HepG2 (cell line): ENCODE measurements at regions not wholly inside any gene's neighbourhood (a gene's known extent, or its start where the extent isn't known, plus 50 kb on each side); places are given as distances from the start of the nearest gene placed in this dataset.

Experiments
- AHDC1 ChIP-seq: sonication (generic); formaldehyde crosslinking; IDR thresholded peaks from 2 replicates; pipeline ENCODE4 v1.5.1; 2020; ENCODE audit warnings: mild to moderate bottlenecking, missing genetic modification reagents, borderline replicate concordance
- EHMT2 ChIP-seq: fragments of 200-600 bp; sonication (generic); IDR thresholded peaks from 2 replicates; pipeline ENCODE4 v1.7.0; 2017; ENCODE audit warnings: antibody characterized with exemption, low read depth, low read length, borderline replicate concordance
- MNT ChIP-seq: fragments of 450-650 bp; IDR thresholded peaks from 2 replicates; pipeline ENCODE4 v1.6.1; 2016
- MYPOP ChIP-seq: sonication (generic); formaldehyde crosslinking; IDR thresholded peaks from 2 replicates; pipeline ENCODE4 v1.8.1; 2023; ENCODE audit warnings: mild to moderate bottlenecking, moderate library complexity, missing genetic modification reagents
- THAP11 ChIP-seq: IDR thresholded peaks from 2 replicates; pipeline ENCODE4 v1.6.1; 2016; ENCODE audit warnings: missing biosample characterization, missing genetic modification reagents
- ZMYM4 ChIP-seq: sonication (generic); formaldehyde crosslinking; IDR thresholded peaks from 2 replicates; pipeline ENCODE4 v1.8.1; 2023; ENCODE audit warnings: mild to moderate bottlenecking, missing genetic modification reagents
- ZNF639 ChIP-seq: conservative IDR thresholded peaks from 2 replicates; pipeline ENCODE4 v1.6.1; 2018; ENCODE audit warnings: missing genetic modification reagents
- TF ChIP-seq, protein P1 (sequence below): sonication (generic); formaldehyde crosslinking; IDR thresholded peaks from 2 replicates; pipeline ENCODE4 v1.4.0; 2020; ENCODE audit warnings: missing genetic modification reagents
- TF ChIP-seq, protein P2 (sequence below): sonication (generic); formaldehyde crosslinking; IDR thresholded peaks from 2 replicates; pipeline ENCODE4 v1.4.0; 2020; ENCODE audit warnings: missing genetic modification reagents

- TF ChIP-seq EHMT2 (peak; percentile 31; the same call in 1 of the 2 replicates), ZMYM4 (CRISPR knock-in tag) (peak; percentile 57; the same call in 1 of the 2 replicates), ZNF639 (peak; percentile 21; the same call in 1 of the 2 replicates), MYPOP (0 out of 2 replicates have a peak, but pooled peaks have one; percentile 20), THAP11 (CRISPR knock-in tag) (peak; percentile 53; the same call in 1 of the 2 replicates), AHDC1 (CRISPR knock-in tag) (0 out of 2 replicates have a peak, but pooled peaks have one; percentile 16), MNT (0 out of 2 replicates have a peak, but pooled peaks have one; percentile 3)
- TF ChIP-seq, protein P1, sequence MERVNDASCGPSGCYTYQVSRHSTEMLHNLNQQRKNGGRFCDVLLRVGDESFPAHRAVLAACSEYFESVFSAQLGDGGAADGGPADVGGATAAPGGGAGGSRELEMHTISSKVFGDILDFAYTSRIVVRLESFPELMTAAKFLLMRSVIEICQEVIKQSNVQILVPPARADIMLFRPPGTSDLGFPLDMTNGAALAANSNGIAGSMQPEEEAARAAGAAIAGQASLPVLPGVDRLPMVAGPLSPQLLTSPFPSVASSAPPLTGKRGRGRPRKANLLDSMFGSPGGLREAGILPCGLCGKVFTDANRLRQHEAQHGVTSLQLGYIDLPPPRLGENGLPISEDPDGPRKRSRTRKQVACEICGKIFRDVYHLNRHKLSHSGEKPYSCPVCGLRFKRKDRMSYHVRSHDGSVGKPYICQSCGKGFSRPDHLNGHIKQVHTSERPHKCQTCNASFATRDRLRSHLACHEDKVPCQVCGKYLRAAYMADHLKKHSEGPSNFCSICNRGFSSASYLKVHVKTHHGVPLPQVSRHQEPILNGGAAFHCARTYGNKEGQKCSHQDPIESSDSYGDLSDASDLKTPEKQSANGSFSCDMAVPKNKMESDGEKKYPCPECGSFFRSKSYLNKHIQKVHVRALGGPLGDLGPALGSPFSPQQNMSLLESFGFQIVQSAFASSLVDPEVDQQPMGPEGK (CRISPR knock-in tag): peak; percentile 78
- TF ChIP-seq, protein P2, sequence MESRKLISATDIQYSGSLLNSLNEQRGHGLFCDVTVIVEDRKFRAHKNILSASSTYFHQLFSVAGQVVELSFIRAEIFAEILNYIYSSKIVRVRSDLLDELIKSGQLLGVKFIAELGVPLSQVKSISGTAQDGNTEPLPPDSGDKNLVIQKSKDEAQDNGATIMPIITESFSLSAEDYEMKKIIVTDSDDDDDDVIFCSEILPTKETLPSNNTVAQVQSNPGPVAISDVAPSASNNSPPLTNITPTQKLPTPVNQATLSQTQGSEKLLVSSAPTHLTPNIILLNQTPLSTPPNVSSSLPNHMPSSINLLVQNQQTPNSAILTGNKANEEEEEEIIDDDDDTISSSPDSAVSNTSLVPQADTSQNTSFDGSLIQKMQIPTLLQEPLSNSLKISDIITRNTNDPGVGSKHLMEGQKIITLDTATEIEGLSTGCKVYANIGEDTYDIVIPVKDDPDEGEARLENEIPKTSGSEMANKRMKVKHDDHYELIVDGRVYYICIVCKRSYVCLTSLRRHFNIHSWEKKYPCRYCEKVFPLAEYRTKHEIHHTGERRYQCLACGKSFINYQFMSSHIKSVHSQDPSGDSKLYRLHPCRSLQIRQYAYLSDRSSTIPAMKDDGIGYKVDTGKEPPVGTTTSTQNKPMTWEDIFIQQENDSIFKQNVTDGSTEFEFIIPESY (CRISPR knock-in tag): peak; percentile 67; the same call in 1 of the 2 replicates
These were observed 236.2 kb downstream of the SYK start (continued) for GRCh38 chr9:91037511-91038482.
